ENCODE measurements at regions not wholly inside any gene's neighbourhood (a gene's known extent, or its start where the extent isn't known, plus 50 kb on each side); places are given as distances from the start of the nearest gene placed in this dataset.

GRCh38 chr3:188088948-188089685 lies 64.8 kb upstream of the LPP start:
- TF ChIP-seq ZNF280D (tag by site-specific recombination; IDR thresholded peaks at IDR 0.05) (no peak), GFI1B (tag by site-specific recombination; IDR thresholded peaks at IDR 0.05) (no peak)

Data from HEK293 (cell line).